Astrocyte (in vitro differentiated cells and primary cell): ENCODE measurements at regions not wholly inside any gene's neighbourhood (a gene's known extent, or its start where the extent isn't known, plus 50 kb on each side); places are given as distances from the start of the nearest gene placed in this dataset.

Source experiments
- DNase-seq: peaks from one replicate; pipeline ENCODE4 v3.0.0-alpha.2; 2010; ENCODE audit warnings: low read depth
- FAIRE-seq: peaks from 2 replicates; lab custom pipeline; 2011; peaks lifted over from hg19 to GRCh38; lab: Jason Lieb, UNC
- H2AFZ ChIP-seq: 2 replicates; pipeline ENCODE4 v1.6.0; 2012; ENCODE audit warnings: low read depth, low read length, inconsistent platforms
- H3K27ac ChIP-seq: 2 replicates; pipeline ENCODE4 v1.5.1; 2011; ENCODE audit warnings: low read depth, low read length, inconsistent platforms
- H3K27me3 ChIP-seq: 2 replicates; pipeline ENCODE4 v1.6.0; 2011; ENCODE audit warnings: low read length, inconsistent platforms; ENCODE audit not compliant: insufficient read depth
- H3K36me3 ChIP-seq: 2 replicates; pipeline ENCODE4 v1.5.1; 2011; ENCODE audit warnings: low read length, inconsistent platforms; ENCODE audit not compliant: insufficient read depth
- H3K4me1 ChIP-seq: 2 replicates; pipeline ENCODE4 v1.5.1; 2011; ENCODE audit warnings: low read length, inconsistent platforms; ENCODE audit not compliant: insufficient read depth
- H3K4me2 ChIP-seq: 2 replicates; pipeline ENCODE4 v1.6.0; 2012; ENCODE audit warnings: low read length, inconsistent platforms
- H3K4me3 ChIP-seq: 2 replicates; pipeline ENCODE4 v1.5.1; 2011; ENCODE audit warnings: low read depth, mild to moderate bottlenecking, low read length, inconsistent platforms; ENCODE audit not compliant: insufficient read depth
- H3K79me2 ChIP-seq: 2 replicates; pipeline ENCODE4 v1.6.0; 2012; ENCODE audit warnings: mild to moderate bottlenecking, low read length, inconsistent platforms; ENCODE audit not compliant: insufficient read depth
- H3K9ac ChIP-seq: 2 replicates; pipeline ENCODE4 v1.6.0; 2012; ENCODE audit warnings: mild to moderate bottlenecking, low read length, inconsistent platforms
- H3K9me3 ChIP-seq: 2 replicates; pipeline ENCODE4 v1.5.1; 2012; ENCODE audit warnings: low read depth, mild to moderate bottlenecking, low read length, inconsistent platforms; ENCODE audit not compliant: insufficient read depth
- H4K20me1 ChIP-seq: 2 replicates; pipeline ENCODE4 v1.6.0; 2012; ENCODE audit warnings: low read length, inconsistent platforms; ENCODE audit not compliant: insufficient read depth
- H3K27ac Mint-ChIP-seq: one replicate; pipeline ENCODE4 v1.8.0; 2021; ENCODE audit warnings: mild to moderate bottlenecking, mixed read lengths; ENCODE audit not compliant: unreplicated experiment
- H3K27me3 Mint-ChIP-seq: one replicate; pipeline ENCODE4 v1.8.0; 2021; ENCODE audit warnings: low read depth, mixed read lengths; ENCODE audit not compliant: unreplicated experiment
- H3K36me3 Mint-ChIP-seq: one replicate; pipeline ENCODE4 v1.8.0; 2021; ENCODE audit warnings: low read depth, mixed read lengths; ENCODE audit not compliant: unreplicated experiment
- H3K4me1 Mint-ChIP-seq: one replicate; pipeline ENCODE4 v1.8.0; 2021; ENCODE audit warnings: low read depth, mixed read lengths; ENCODE audit not compliant: unreplicated experiment
- H3K4me3 Mint-ChIP-seq: one replicate; pipeline ENCODE4 v1.8.0; 2021; ENCODE audit warnings: mild to moderate bottlenecking, moderate library complexity, mixed read lengths; ENCODE audit not compliant: unreplicated experiment
- H3K9me3 Mint-ChIP-seq: one replicate; pipeline ENCODE4 v1.8.0; 2021; ENCODE audit warnings: mild to moderate bottlenecking, mixed read lengths; ENCODE audit not compliant: unreplicated experiment
- EZH2 ChIP-seq: IDR thresholded peaks from 2 replicates; pipeline ENCODE4 v1.6.1; 2012; ENCODE audit warnings: mild to moderate bottlenecking, low read length, inconsistent platforms; ENCODE audit not compliant: insufficient read depth
- TF ChIP-seq, protein P1 (sequence below): IDR thresholded peaks from 2 replicates; pipeline ENCODE4 v1.5.1; 2011; ENCODE audit warnings: low read depth, mild to moderate bottlenecking, inconsistent platforms, low read length, moderate library complexity; ENCODE audit not compliant: insufficient read depth

GRCh38 chr2:129431881-129432280, 547.6 kb upstream of the RAB6C start:
- Mint-ChIP-seq H3K27ac (no peak overlapping the region), H3K9me3 (no peaks in the 10 kb centered on the region), H3K4me3 (no peak overlapping the region), H3K4me1 (no peaks in the 10 kb centered on the region), H3K27me3 (peaks cover 15% of the 10 kb centered on the region), H3K36me3 (no peaks in the 10 kb centered on the region)
- no peak overlapping the region for H3K4me3 ChIP-seq
- H3K4me2 ChIP-seq = no peak overlapping the region
- H3K4me1 ChIP-seq = no peaks in the 10 kb centered on the region
- no peak overlapping the region for H3K27ac ChIP-seq
- TF ChIP-seq, protein P1, sequence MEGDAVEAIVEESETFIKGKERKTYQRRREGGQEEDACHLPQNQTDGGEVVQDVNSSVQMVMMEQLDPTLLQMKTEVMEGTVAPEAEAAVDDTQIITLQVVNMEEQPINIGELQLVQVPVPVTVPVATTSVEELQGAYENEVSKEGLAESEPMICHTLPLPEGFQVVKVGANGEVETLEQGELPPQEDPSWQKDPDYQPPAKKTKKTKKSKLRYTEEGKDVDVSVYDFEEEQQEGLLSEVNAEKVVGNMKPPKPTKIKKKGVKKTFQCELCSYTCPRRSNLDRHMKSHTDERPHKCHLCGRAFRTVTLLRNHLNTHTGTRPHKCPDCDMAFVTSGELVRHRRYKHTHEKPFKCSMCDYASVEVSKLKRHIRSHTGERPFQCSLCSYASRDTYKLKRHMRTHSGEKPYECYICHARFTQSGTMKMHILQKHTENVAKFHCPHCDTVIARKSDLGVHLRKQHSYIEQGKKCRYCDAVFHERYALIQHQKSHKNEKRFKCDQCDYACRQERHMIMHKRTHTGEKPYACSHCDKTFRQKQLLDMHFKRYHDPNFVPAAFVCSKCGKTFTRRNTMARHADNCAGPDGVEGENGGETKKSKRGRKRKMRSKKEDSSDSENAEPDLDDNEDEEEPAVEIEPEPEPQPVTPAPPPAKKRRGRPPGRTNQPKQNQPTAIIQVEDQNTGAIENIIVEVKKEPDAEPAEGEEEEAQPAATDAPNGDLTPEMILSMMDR = no peak
- no peak for TF ChIP-seq EZH2
- no peaks in the 10 kb centered on the region for H3K79me2 ChIP-seq
- no peak for FAIRE-seq
- H3K27me3 ChIP-seq = no peaks in the 10 kb centered on the region
- DNase-seq = no peak
- no peaks in the 10 kb centered on the region for H4K20me1 ChIP-seq
- no peaks in the 10 kb centered on the region for H3K36me3 ChIP-seq
- no peak overlapping the region for H2AFZ ChIP-seq
- H3K9ac ChIP-seq = no peak overlapping the region
- peaks cover 6% of the 10 kb centered on the region for H3K9me3 ChIP-seq

DNA sequence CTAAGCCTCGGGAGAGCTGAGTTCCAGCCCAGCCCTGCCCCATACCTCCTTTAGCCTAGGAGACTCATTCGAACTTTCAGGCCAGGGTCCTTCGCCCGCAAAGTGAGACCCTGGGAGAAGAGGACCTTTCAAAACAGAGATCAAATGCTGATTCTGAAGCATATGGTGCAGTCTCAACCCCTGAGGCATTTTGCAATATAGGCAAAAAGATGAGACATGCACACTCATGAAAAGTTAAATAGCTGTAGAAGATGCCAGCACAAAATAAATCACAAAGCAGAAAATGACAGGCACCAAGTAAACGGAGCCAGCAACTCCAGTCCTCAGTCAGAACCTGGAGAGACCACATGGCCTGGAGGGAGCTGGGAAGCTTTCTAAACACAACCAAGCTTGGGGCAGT, 542.7 kb upstream of the RAB6C start:
- Histone ChIP-seq H3K79me2 (no peaks in the 10 kb centered on the region), H3K9me3 (peaks cover 6% of the 10 kb centered on the region)
- H3K27ac Mint-ChIP-seq = no peak overlapping the region

DNA sequence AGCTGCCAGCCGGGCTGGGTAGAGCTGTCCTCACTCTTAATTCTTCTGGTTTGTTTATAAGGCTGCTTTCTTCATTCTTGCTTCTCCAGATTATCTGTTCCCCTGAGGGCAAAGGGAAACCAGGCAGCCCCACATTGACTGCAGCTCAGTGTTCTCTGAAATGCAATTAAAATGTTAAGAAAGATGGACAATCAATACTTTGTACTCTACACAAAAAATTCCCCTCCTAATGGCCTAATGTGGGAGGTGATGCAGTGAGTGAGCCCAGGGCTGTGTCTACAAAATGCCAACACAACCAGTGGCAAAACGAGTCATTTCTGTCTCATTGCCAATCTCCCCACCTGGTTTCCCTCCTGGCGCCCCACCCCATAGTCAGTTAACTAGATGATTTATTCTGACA, 541.7 kb upstream of the RAB6C start:
- H3K36me3 Mint-ChIP-seq = no peaks in the 10 kb centered on the region
- no peaks in the 10 kb centered on the region for H3K4me1 Mint-ChIP-seq

More for the DNA sequence above, 542.7 kb upstream of the RAB6C start:
- H3K27me3 Mint-ChIP-seq = peaks cover 18% of the 10 kb centered on the region
- H3K9me3 Mint-ChIP-seq = peaks cover 2% of the 10 kb centered on the region
- no peaks in the 10 kb centered on the region for H3K27me3 ChIP-seq
- H3K9ac ChIP-seq = no peak overlapping the region
- no peak overlapping the region for H3K27ac ChIP-seq
- no peak overlapping the region for H3K4me3 Mint-ChIP-seq
- H4K20me1 ChIP-seq = no peaks in the 10 kb centered on the region
- H3K4me2 ChIP-seq = no peak overlapping the region
- FAIRE-seq (no peak), DNase-seq (no peak)
- no peak overlapping the region for H3K4me3 ChIP-seq
- TF ChIP-seq, protein P1 = no peak
- no peak for TF ChIP-seq EZH2
- no peaks in the 10 kb centered on the region for H3K4me1 Mint-ChIP-seq
- H2AFZ ChIP-seq = no peak overlapping the region
- no peaks in the 10 kb centered on the region for H3K36me3 ChIP-seq
- no peaks in the 10 kb centered on the region for H3K36me3 Mint-ChIP-seq
- H3K4me1 ChIP-seq = no peaks in the 10 kb centered on the region

More for the DNA sequence above, 541.7 kb upstream of the RAB6C start:
- Histone ChIP-seq H3K4me3 (no peak overlapping the region), H3K4me2 (no peak overlapping the region), H3K79me2 (no peaks in the 10 kb centered on the region), H4K20me1 (no peaks in the 10 kb centered on the region), H3K27ac (no peak overlapping the region), H3K27me3 (no peaks in the 10 kb centered on the region), H3K36me3 (no peaks in the 10 kb centered on the region), H3K4me1 (no peaks in the 10 kb centered on the region), H2AFZ (no peak overlapping the region), H3K9ac (no peak overlapping the region), H3K9me3 (peaks cover under 1% of the 10 kb centered on the region)
- H3K27me3 Mint-ChIP-seq = peaks cover 18% of the 10 kb centered on the region
- H3K9me3 Mint-ChIP-seq = peaks cover 2% of the 10 kb centered on the region
- no peak overlapping the region for H3K4me3 Mint-ChIP-seq
- TF ChIP-seq, protein P1 = no peak
- TF ChIP-seq EZH2 = no peak
- FAIRE-seq (no peak), DNase-seq (no peak)
- H3K27ac Mint-ChIP-seq = no peak overlapping the region
